ENCODE measurements at regions not wholly inside any gene's neighbourhood (a gene's known extent, or its start where the extent isn't known, plus 50 kb on each side); places are given as distances from the start of the nearest gene placed in this dataset.

- Histone ChIP-seq H3K36me3 (no peaks in the 10 kb centered on the region), H3K27me3 (no peaks in the 10 kb centered on the region), H3K4me1 (peaks cover 0 to 8% of the 10 kb centered on the region in 2 donors), H3K9me3 (no peaks in the 10 kb centered on the region), H3K4me3 (replicated peaks in 1 of 3) (no peak overlapping the region), H3K27ac (no peak overlapping the region)
- intact Hi-C loops (cut with DNase I), result no loop called here
- no peak for DNase-seq
- TF ChIP-seq POLR2A (IDR thresholded peaks at IDR 0.05) (no peak), CTCF (IDR thresholded peaks at IDR 0.05) (no peak)
Observed at GRCh38 chr16:66043326-66043725, 323.2 kb upstream of the CDH5 start.

- no peak for TF ChIP-seq CTCF (IDR thresholded peaks at IDR 0.05)
- no peak for TF ChIP-seq POLR2A (IDR thresholded peaks at IDR 0.05)
- no peak overlapping the region for H3K4me3 ChIP-seq (replicated peaks in 1 of 3)
- no peaks in the 10 kb centered on the region for H3K9me3 ChIP-seq
- peaks cover 0 to 13% of the 10 kb centered on the region in 2 donors for H3K4me1 ChIP-seq
- no peak overlapping the region for H3K27ac ChIP-seq
- no peaks in the 10 kb centered on the region for H3K27me3 ChIP-seq
- DNase-seq, result no peak
- intact Hi-C loops (cut with DNase I), result no loop called here
- WGBS, 2 donors, result 92 to 97% methylated on average over 6 of the region's 6 CpGs
- H3K36me3 ChIP-seq, result no peaks in the 10 kb centered on the region
Observed at GRCh38 chr16:66042341-66042740, 324.1 kb upstream of the CDH5 start.

GRCh38 chr16:66041907-66042306 is 324.6 kb upstream of the CDH5 start:
- WGBS, 2 donors, result 76 to 96% methylated on average over 3 to 4 of the region's 4 CpGs
- TF ChIP-seq POLR2A (IDR thresholded peaks at IDR 0.05) (no peak), CTCF (IDR thresholded peaks at IDR 0.05) (no peak)
- no peaks in the 10 kb centered on the region for H3K9me3 ChIP-seq
- no peaks in the 10 kb centered on the region for H3K36me3 ChIP-seq
- no peak for DNase-seq
- intact Hi-C loops (cut with DNase I), result no loop called here
- no peak overlapping the region for H3K4me3 ChIP-seq (replicated peaks in 1 of 3)
- no peak overlapping the region for H3K27ac ChIP-seq
- no peaks in the 10 kb centered on the region for H3K27me3 ChIP-seq
- peaks cover 0 to 13% of the 10 kb centered on the region in 2 donors for H3K4me1 ChIP-seq

GRCh38 chr16:66039793-66040192 is 326.7 kb upstream of the CDH5 start:
- Histone ChIP-seq H3K4me1 (peaks cover 4 to 13% of the 10 kb centered on the region in 2 donors), H3K27me3 (no peaks in the 10 kb centered on the region), H3K27ac (no peak overlapping the region), H3K36me3 (no peaks in the 10 kb centered on the region), H3K4me3 (replicated peaks in 1 of 3) (no peak overlapping the region), H3K9me3 (no peaks in the 10 kb centered on the region)
- WGBS, 2 donors, result 95 to 98% methylated on average over 4 of the region's 4 CpGs
- intact Hi-C loops (cut with DNase I), result no loop called here
- TF ChIP-seq POLR2A (IDR thresholded peaks at IDR 0.05) (no peak), CTCF (IDR thresholded peaks at IDR 0.05) (no peak)
- DNase-seq, result no peak

- no peak for TF ChIP-seq POLR2A (IDR thresholded peaks at IDR 0.05)
- intact Hi-C loops (cut with DNase I), result no loop called here
- WGBS, 2 donors, result 31 to 40% methylated on average over 6 of the region's 6 CpGs
- H3K36me3 ChIP-seq, result no peaks in the 10 kb centered on the region
- H3K27ac ChIP-seq, result no peak overlapping the region
- peak in 1 of 2 donors; percentile 18 for DNase-seq
- no peak overlapping the region for H3K4me3 ChIP-seq (replicated peaks in 1 of 3)
- H3K9me3 ChIP-seq, result no peaks in the 10 kb centered on the region
- H3K27me3 ChIP-seq, result no peaks in the 10 kb centered on the region
- H3K4me1 ChIP-seq, result peaks cover 4 to 13% of the 10 kb centered on the region in 2 donors
Observed at GRCh38 chr16:66036793-66037715, 329.4 kb upstream of the CDH5 start.
